Esophagus muscularis mucosa (tissue), 4 donors: ENCODE measurements at regions not wholly inside any gene's neighbourhood (a gene's known extent, or its start where the extent isn't known, plus 50 kb on each side); places are given as distances from the start of the nearest gene placed in this dataset.

ENCODE experiments used
- DNase-seq: peaks from one replicate; pipeline ENCODE4 v3.0.0-alpha.2; 2017; ENCODE audit errors: extremely low spot score
- H3K27ac ChIP-seq, 4 donors: fragments of 200-600 bp; sonication (generic); replicated peaks in 1 of 4; 1 replicate in 3 of 4; 2 replicates in 1 of 4; pipeline ENCODE4 v1.5.1; 2016 to 2019; ENCODE audit warnings: mild to moderate bottlenecking in 1 of 4
- H3K27me3 ChIP-seq, 4 donors: fragments of 200-600 bp; sonication (generic); one replicate each; pipeline versions ENCODE4 v1.5.1 to v1.6.0; 2016 to 2019
- H3K36me3 ChIP-seq, 4 donors: fragments of 200-600 bp; sonication (generic); one replicate each; pipeline ENCODE4 v1.5.1; 2016 to 2019
- H3K4me1 ChIP-seq, 4 donors: fragments of 200-600 bp; sonication (generic); one replicate each; pipeline ENCODE4 v1.5.1; 2016 to 2019
- H3K4me3 ChIP-seq, 4 donors: fragments of 200-600 bp; sonication (generic); 1 replicate in 2 of 4; 2 replicates in 2 of 4; pipeline ENCODE4 v1.5.1; 2016 to 2019; ENCODE audit warnings: mild to moderate bottlenecking in 4 of 4, moderate library complexity in 1 of 4
- H3K9me3 ChIP-seq, 4 donors: fragments of 200-600 bp; sonication (generic); 1 replicate in 3 of 4; 2 replicates in 1 of 4; pipeline ENCODE4 v1.5.1; 2016 to 2019
- CTCF ChIP-seq, 3 experiments: fragments of 200-600 bp in 2 of 3; fragments of 450-650 bp in 1 of 3; sonication (generic) in 2 of 3; IDR thresholded peaks; one replicate each; pipeline ENCODE4 v1.5.1; 2017 to 2019; ENCODE audit warnings: antibody characterized with exemption in 3 of 3, mild to moderate bottlenecking in 2 of 3, moderate library complexity in 1 of 3
- EP300 ChIP-seq: sonication (generic); formaldehyde crosslinking; IDR thresholded peaks from one replicate; pipeline ENCODE4 v1.6.1; 2017; ENCODE audit warnings: antibody characterized with exemption
- POLR2A ChIP-seq: fragments of 450-650 bp; IDR thresholded peaks from one replicate; pipeline ENCODE4 v1.6.1; 2017; ENCODE audit warnings: antibody characterized with exemption, moderate library complexity, mild to moderate bottlenecking, low read depth
- POLR2AphosphoS5 ChIP-seq, 2 donors: sonication (generic); formaldehyde crosslinking; IDR thresholded peaks; one replicate each; pipeline ENCODE4 v1.6.1; 2017; ENCODE audit warnings: antibody characterized with exemption in 2 of 2
- WGBS: methylation state at CpG from one replicate; pipeline ENCODE4 v1.1.5; 2018; 5-methylcytosine and 5-hydroxymethylcytosine counted together
- intact Hi-C: fragments of 100-400 bp; cut with DNase I; formaldehyde crosslinking; loops from one replicate; pipeline ENCODE4 v1.15.1; 2023

- TF ChIP-seq POLR2A (no peak), CTCF (IDR thresholded peaks at IDR 0.05) (no peak), POLR2AphosphoS5 (IDR thresholded peaks at IDR 0.05) (no peak), EP300 (no peak)
- Histone ChIP-seq H3K4me1 (peaks cover 0 to 45% (median 23%) of the 10 kb centered on the region in 4 donors), H3K27me3 (no peaks in the 10 kb centered on the region), H3K27ac (peak overlapping the region in 3 of 4 donors; percentile 4 to 48 (median 25)), H3K36me3 (no peaks in the 10 kb centered on the region), H3K4me3 (no peak overlapping the region), H3K9me3 (no peaks in the 10 kb centered on the region)
- DNase-seq, result no peak
- WGBS, result 28% methylated on average over 3 of the region's 3 CpGs
- intact Hi-C loops, result no loop called here
Measured at GRCh38 chr4:74543231-74543781, 98.4 kb downstream of the AREG start.

GRCh38 chr4:74543983-74544382, 99.0 kb downstream of the AREG start:
- Histone ChIP-seq H3K4me3 (no peak overlapping the region), H3K9me3 (no peaks in the 10 kb centered on the region), H3K4me1 (peaks cover 0 to 45% (median 23%) of the 10 kb centered on the region in 4 donors), H3K27me3 (no peaks in the 10 kb centered on the region), H3K27ac (peak overlapping the region; percentile 21 to 48 (median 36)), H3K36me3 (no peaks in the 10 kb centered on the region)
- TF ChIP-seq CTCF (IDR thresholded peaks at IDR 0.05) (no peak), POLR2A (no peak), EP300 (no peak), POLR2AphosphoS5 (IDR thresholded peaks at IDR 0.05) (no peak)
- 35% methylated on average over 2 of the region's 2 CpGs for WGBS
- no peak for DNase-seq
- intact Hi-C loops, result no loop called here

- Histone ChIP-seq H3K27ac (peak overlapping the region in 3 of 4 donors; percentile 7 to 48 (median 21)), H3K36me3 (no peaks in the 10 kb centered on the region), H3K4me1 (peaks cover 0 to 40% (median 23%) of the 10 kb centered on the region in 4 donors), H3K27me3 (no peaks in the 10 kb centered on the region), H3K4me3 (no peak overlapping the region), H3K9me3 (no peaks in the 10 kb centered on the region)
- 86% methylated on average over 1 of the region's 1 CpG for WGBS
- intact Hi-C loops, result no loop called here
- TF ChIP-seq POLR2AphosphoS5 (IDR thresholded peaks at IDR 0.05), result no peak
- TF ChIP-seq POLR2A, result no peak
- DNase-seq, result no peak
Measured at GRCh38 chr4:74544655-74545361, 99.9 kb downstream of the AREG start.

- no peak for DNase-seq
- Histone ChIP-seq H3K4me3 (no peak overlapping the region), H3K36me3 (no peaks in the 10 kb centered on the region), H3K9me3 (no peaks in the 10 kb centered on the region), H3K27me3 (no peaks in the 10 kb centered on the region), H3K4me1 (peaks cover 0 to 40% (median 23%) of the 10 kb centered on the region in 4 donors), H3K27ac (peak overlapping the region in 2 of 4 donors; percentile 7 to 48)
- intact Hi-C loops, result no loop called here
- no peak for TF ChIP-seq POLR2AphosphoS5 (IDR thresholded peaks at IDR 0.05)
- no peak for TF ChIP-seq EP300
- TF ChIP-seq CTCF (IDR thresholded peaks at IDR 0.05), result no peak
- no peak for TF ChIP-seq POLR2A
Measured at GRCh38 chr4:74545448-74545847, 100.5 kb downstream of the AREG start.

- H3K36me3 ChIP-seq, result no peaks in the 10 kb centered on the region
- no peaks in the 10 kb centered on the region for H3K9me3 ChIP-seq
- WGBS, result 67% methylated on average over 2 of the region's 2 CpGs
- intact Hi-C loops, result no loop called here
- TF ChIP-seq POLR2AphosphoS5 (IDR thresholded peaks at IDR 0.05) (no peak), EP300 (no peak), POLR2A (no peak), CTCF (IDR thresholded peaks at IDR 0.05) (no peak)
- no peak overlapping the region for H3K27ac ChIP-seq
- H3K4me3 ChIP-seq, result no peak overlapping the region
- no peak for DNase-seq
- peaks cover 0 to 40% (median 23%) of the 10 kb centered on the region in 4 donors for H3K4me1 ChIP-seq
- no peaks in the 10 kb centered on the region for H3K27me3 ChIP-seq
Measured at GRCh38 chr4:74546057-74546456, 101.1 kb downstream of the AREG start.
